ENCODE measurements at regions not wholly inside any gene's neighbourhood (a gene's known extent, or its start where the extent isn't known, plus 50 kb on each side); places are given as distances from the start of the nearest gene placed in this dataset.
"Not testable (repeated sequence)": the region's sequence is repeated elsewhere in the genome, so short reads cannot be mapped to it uniquely, and the experiment has no call there.

GRCh38 chr17:13153036-13153435 is 135.2 kb upstream of the ELAC2 start:
- Histone ChIP-seq H3K4me3 (ENCODE audit: low read depth, low read length) (no peak overlapping the region), H3K27ac (no peak overlapping the region), H3K27me3 (ENCODE audit: insufficient read depth, low read depth, severe bottlenecking) (no peaks in the 10 kb centered on the region), H3K9me3 (ENCODE audit: severe bottlenecking) (peaks cover 9% of the 10 kb centered on the region), H3K36me3 (no peaks in the 10 kb centered on the region)
- TF ChIP-seq, protein P1, sequence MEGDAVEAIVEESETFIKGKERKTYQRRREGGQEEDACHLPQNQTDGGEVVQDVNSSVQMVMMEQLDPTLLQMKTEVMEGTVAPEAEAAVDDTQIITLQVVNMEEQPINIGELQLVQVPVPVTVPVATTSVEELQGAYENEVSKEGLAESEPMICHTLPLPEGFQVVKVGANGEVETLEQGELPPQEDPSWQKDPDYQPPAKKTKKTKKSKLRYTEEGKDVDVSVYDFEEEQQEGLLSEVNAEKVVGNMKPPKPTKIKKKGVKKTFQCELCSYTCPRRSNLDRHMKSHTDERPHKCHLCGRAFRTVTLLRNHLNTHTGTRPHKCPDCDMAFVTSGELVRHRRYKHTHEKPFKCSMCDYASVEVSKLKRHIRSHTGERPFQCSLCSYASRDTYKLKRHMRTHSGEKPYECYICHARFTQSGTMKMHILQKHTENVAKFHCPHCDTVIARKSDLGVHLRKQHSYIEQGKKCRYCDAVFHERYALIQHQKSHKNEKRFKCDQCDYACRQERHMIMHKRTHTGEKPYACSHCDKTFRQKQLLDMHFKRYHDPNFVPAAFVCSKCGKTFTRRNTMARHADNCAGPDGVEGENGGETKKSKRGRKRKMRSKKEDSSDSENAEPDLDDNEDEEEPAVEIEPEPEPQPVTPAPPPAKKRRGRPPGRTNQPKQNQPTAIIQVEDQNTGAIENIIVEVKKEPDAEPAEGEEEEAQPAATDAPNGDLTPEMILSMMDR (IDR thresholded peaks at IDR 0.05; ENCODE audit: low read depth, low read length), result no peak
- DNase-seq, result no peak

- no peak overlapping the region for H3K27ac ChIP-seq
- H3K27me3 ChIP-seq (ENCODE audit: insufficient read depth, low read depth, severe bottlenecking), result no peaks in the 10 kb centered on the region
- DNase-seq, result no peak
- TF ChIP-seq, protein P1 (IDR thresholded peaks at IDR 0.05; ENCODE audit: low read depth, low read length), result no peak
- peaks cover 9% of the 10 kb centered on the region for H3K9me3 ChIP-seq (ENCODE audit: severe bottlenecking)
- H3K4me3 ChIP-seq (ENCODE audit: low read depth, low read length), result no peak overlapping the region
- no peaks in the 10 kb centered on the region for H3K36me3 ChIP-seq
Measured at GRCh38 chr17:13152501-13152900, 134.7 kb upstream of the ELAC2 start.

- not testable (repeated sequence) for H3K27ac ChIP-seq; H3K27me3 ChIP-seq (ENCODE audit: insufficient read depth, low read depth, severe bottlenecking); H3K9me3 ChIP-seq (ENCODE audit: severe bottlenecking); H3K4me3 ChIP-seq (ENCODE audit: low read depth, low read length); DNase-seq; H3K36me3 ChIP-seq
Measured at GRCh38 chr17:13150738-13151137, 132.9 kb upstream of the ELAC2 start.

DNA sequence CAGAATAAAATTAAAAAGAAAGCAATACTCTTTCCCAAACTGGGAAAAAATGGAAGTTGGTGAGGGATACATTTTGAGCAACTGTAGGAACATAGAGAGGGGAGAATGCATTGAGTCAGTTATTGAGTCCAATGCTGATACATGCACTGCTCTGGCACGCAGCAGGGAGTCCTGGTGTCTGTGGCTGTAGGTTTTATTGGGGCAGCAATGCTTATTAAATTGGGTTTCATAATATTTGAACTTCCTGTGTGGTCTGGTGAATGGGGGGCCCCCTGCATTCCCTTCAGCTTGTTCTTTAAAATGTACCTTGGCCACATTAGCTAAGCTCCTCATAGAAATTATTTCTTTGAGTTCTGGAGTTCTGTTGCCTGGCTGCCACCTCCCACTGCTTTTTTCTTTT is 125.2 kb upstream of the ELAC2 start:
- Histone ChIP-seq H3K27me3 (ENCODE audit: insufficient read depth, low read depth, severe bottlenecking) (no peaks in the 10 kb centered on the region), H3K4me3 (ENCODE audit: low read depth, low read length) (no peak overlapping the region), H3K36me3 (no peaks in the 10 kb centered on the region), H3K27ac (no peak overlapping the region), H3K9me3 (ENCODE audit: severe bottlenecking) (peaks cover 8% of the 10 kb centered on the region)
- no peak for DNase-seq
- TF ChIP-seq, protein P1 (IDR thresholded peaks at IDR 0.05; ENCODE audit: low read depth, low read length), result no peak

GRCh38 chr17:13140750-13141149 is 122.9 kb upstream of the ELAC2 start:
- TF ChIP-seq, protein P1 (IDR thresholded peaks at IDR 0.05; ENCODE audit: low read depth, low read length), result peak; percentile 14; the same call in 1 of the 2 replicates
- Histone ChIP-seq H3K27ac (no peak overlapping the region), H3K36me3 (no peaks in the 10 kb centered on the region), H3K4me3 (ENCODE audit: low read depth, low read length) (no peak overlapping the region), H3K9me3 (ENCODE audit: severe bottlenecking) (peaks cover 12% of the 10 kb centered on the region), H3K27me3 (ENCODE audit: insufficient read depth, low read depth, severe bottlenecking) (no peaks in the 10 kb centered on the region)
- no peak for DNase-seq

GRCh38 chr17:13135506-13135905 is 117.7 kb upstream of the ELAC2 start:
- Histone ChIP-seq H3K36me3 (no peaks in the 10 kb centered on the region), H3K9me3 (ENCODE audit: severe bottlenecking) (peaks cover 12% of the 10 kb centered on the region), H3K27ac (peak overlapping the region; percentile 68), H3K27me3 (ENCODE audit: insufficient read depth, low read depth, severe bottlenecking) (no peaks in the 10 kb centered on the region), H3K4me3 (ENCODE audit: low read depth, low read length) (no peak overlapping the region)
- TF ChIP-seq, protein P1 (IDR thresholded peaks at IDR 0.05; ENCODE audit: low read depth, low read length), result no peak
- DNase-seq, result peak; percentile 85
